CD4-positive, alpha-beta T cell treated with Interleukin-17A for 1 hour (primary cell): ENCODE measurements at regions not wholly inside any gene's neighbourhood (a gene's known extent, or its start where the extent isn't known, plus 50 kb on each side); places are given as distances from the start of the nearest gene placed in this dataset.

Source experiments
- DNase-seq: peaks from one replicate; pipeline ENCODE4 v3.0.0-alpha.2; 2020

- no peak for DNase-seq
These were observed 438.3 kb downstream of the CENPC start for GRCh38 chr4:67106861-67107460.

GRCh38 chr4:67104145-67104544, 441.2 kb downstream of the CENPC start:
- no peak for DNase-seq

- DNase-seq = no peak
These were observed 442.1 kb downstream of the CENPC start for GRCh38 chr4:67103001-67103747.

- no peak for DNase-seq
These were observed 443.7 kb downstream of the CENPC start for GRCh38 chr4:67101612-67102011.

GRCh38 chr4:67092351-67092750, 453.0 kb downstream of the CENPC start:
- no peak for DNase-seq

GRCh38 chr4:67091673-67092072, 453.6 kb downstream of the CENPC start:
- DNase-seq = no peak

- peak; percentile 24 for DNase-seq
These were observed 457.4 kb downstream of the CENPC start for GRCh38 chr4:67087897-67088296.

GRCh38 chr4:67084783-67085182, 460.5 kb downstream of the CENPC start:
- no peak for DNase-seq

- DNase-seq = no peak
These were observed 461.8 kb downstream of the CENPC start for GRCh38 chr4:67083496-67083895.

- DNase-seq = no peak
These were observed 462.6 kb downstream of the CENPC start for GRCh38 chr4:67082746-67083145.

- DNase-seq = no peak
These were observed 465.2 kb downstream of the CENPC start for GRCh38 chr4:67080046-67080557.

GRCh38 chr4:67071641-67072040, 473.7 kb downstream of the CENPC start:
- no peak for DNase-seq

GRCh38 chr4:67055319-67055718, 490.0 kb downstream of the CENPC start:
- DNase-seq = no peak

- no peak for DNase-seq
These were observed 490.4 kb downstream of the CENPC start for GRCh38 chr4:67054896-67055295.

- DNase-seq = no peak
These were observed 492.3 kb downstream of the CENPC start for GRCh38 chr4:67052814-67053675.

GRCh38 chr4:67051000-67051789, 494.1 kb downstream of the CENPC start:
- no peak for DNase-seq

GRCh38 chr4:67049446-67049845, 495.9 kb downstream of the CENPC start:
- no peak for DNase-seq

GRCh38 chr4:67048530-67048929, 496.8 kb downstream of the CENPC start:
- DNase-seq = no peak

GRCh38 chr4:67040315-67040714, 505.0 kb downstream of the CENPC start:
- DNase-seq = no peak

- DNase-seq = no peak
These were observed 507.1 kb downstream of the CENPC start for GRCh38 chr4:67038228-67038566.

GRCh38 chr4:67037504-67038227, 507.6 kb downstream of the CENPC start:
- DNase-seq = no peak

- DNase-seq = no peak
These were observed 508.5 kb downstream of the CENPC start for GRCh38 chr4:67036791-67037190.
